NCI-H146 (cell line): ENCODE measurements at regions not wholly inside any gene's neighbourhood (a gene's known extent, or its start where the extent isn't known, plus 50 kb on each side); places are given as distances from the start of the nearest gene placed in this dataset.

Experiments used
- DNase-seq: peaks from one replicate; lab custom pipeline; 2025; lab: John Stamatoyannopoulos, UW

- no peak for DNase-seq
These were observed 703.0 kb upstream of the LRFN5 start for GRCh38 chr14:40903709-40904108.

- DNase-seq = no peak
These were observed 707.2 kb upstream of the LRFN5 start for GRCh38 chr14:40899435-40899834.

- DNase-seq = no peak
These were observed 711.8 kb upstream of the LRFN5 start for GRCh38 chr14:40894846-40895245.

GRCh38 chr14:40889126-40889525 lies 717.5 kb upstream of the LRFN5 start:
- no peak for DNase-seq

- no peak for DNase-seq
These were observed 718.8 kb upstream of the LRFN5 start for GRCh38 chr14:40887912-40888311.

GRCh38 chr14:40870252-40870651 lies 736.4 kb upstream of the LRFN5 start:
- DNase-seq = no peak

- DNase-seq = no peak
These were observed 747.6 kb upstream of the LRFN5 start for GRCh38 chr14:40859055-40859454.

GRCh38 chr14:40855343-40855742 lies 751.3 kb upstream of the LRFN5 start:
- no peak for DNase-seq

- no peak for DNase-seq
These were observed 756.5 kb upstream of the LRFN5 start for GRCh38 chr14:40850191-40850590.

- DNase-seq = no peak
These were observed 759.2 kb upstream of the LRFN5 start for GRCh38 chr14:40847480-40847879.

- DNase-seq = no peak
These were observed 763.9 kb upstream of the LRFN5 start for GRCh38 chr14:40842816-40843215.

GRCh38 chr14:40841886-40842285 lies 764.8 kb upstream of the LRFN5 start:
- no peak for DNase-seq

- no peak for DNase-seq
These were observed 768.1 kb upstream of the LRFN5 start for GRCh38 chr14:40838601-40839000.

- no peak for DNase-seq
These were observed 800.2 kb upstream of the LRFN5 start for GRCh38 chr14:40806471-40806870.

- DNase-seq = no peak
These were observed 810.5 kb upstream of the LRFN5 start for GRCh38 chr14:40796168-40796567.

GRCh38 chr14:40784860-40785259 lies 821.8 kb upstream of the LRFN5 start:
- no peak for DNase-seq

- DNase-seq = no peak
These were observed 844.0 kb upstream of the LRFN5 start for GRCh38 chr14:40762685-40763084.

GRCh38 chr14:40762177-40762576 lies 844.5 kb upstream of the LRFN5 start:
- no peak for DNase-seq

GRCh38 chr14:40760704-40761103 lies 846.0 kb upstream of the LRFN5 start:
- DNase-seq = no peak

GRCh38 chr14:40758076-40758475 lies 848.6 kb upstream of the LRFN5 start:
- DNase-seq = no peak

- DNase-seq = no peak
These were observed 849.2 kb upstream of the LRFN5 start for GRCh38 chr14:40757376-40757950.

GRCh38 chr14:40733206-40733605 lies 873.5 kb upstream of the LRFN5 start:
- DNase-seq = no peak

GRCh38 chr14:40727107-40727506 lies 879.6 kb upstream of the LRFN5 start:
- no peak for DNase-seq

GRCh38 chr14:40713387-40713786 lies 893.3 kb upstream of the LRFN5 start:
- no peak for DNase-seq

- no peak for DNase-seq
These were observed 909.4 kb upstream of the LRFN5 start for GRCh38 chr14:40697231-40697630.
